GM23338 (cell line): ENCODE measurements at regions not wholly inside any gene's neighbourhood (a gene's known extent, or its start where the extent isn't known, plus 50 kb on each side); places are given as distances from the start of the nearest gene placed in this dataset.

Experiments
- CREB1 ChIP-seq: fragments of 250-450 bp; sonication (Bioruptor Pico); IDR thresholded peaks from 2 replicates; pipeline ENCODE4 v1.5.0; 2020; ENCODE audit warnings: low read depth, mild to moderate bottlenecking, moderate library complexity
- EZH2 ChIP-seq: fragments of 200-600 bp; sonication (generic); IDR thresholded peaks from one replicate; pipeline ENCODE4 v1.8.0; 2017; ENCODE audit warnings: antibody characterized with exemption, mild to moderate bottlenecking, low read depth; ENCODE audit not compliant: unreplicated experiment
- EZH2phosphoT487 ChIP-seq: fragments of 200-600 bp; sonication (generic); IDR thresholded peaks from one replicate; pipeline ENCODE4 v1.8.1; 2018; ENCODE audit warnings: antibody characterized with exemption; ENCODE audit not compliant: unreplicated experiment
- JUNB ChIP-seq: IDR thresholded peaks from one replicate; pipeline ENCODE4 v1.6.1; 2016; ENCODE audit warnings: antibody characterized with exemption; ENCODE audit not compliant: unreplicated experiment
- POLR2AphosphoS5 ChIP-seq: IDR thresholded peaks from 2 replicates; pipeline ENCODE4 v1.6.1; 2016; ENCODE audit warnings: antibody characterized with exemption, low read depth
- STAT1 ChIP-seq: IDR thresholded peaks from one replicate; pipeline ENCODE4 v1.6.1; 2016; ENCODE audit warnings: antibody characterized with exemption; ENCODE audit not compliant: unreplicated experiment
- ZNF114 ChIP-seq: fragments of 250-450 bp; sonication (Bioruptor Pico); IDR thresholded peaks from 2 replicates; pipeline ENCODE4 v1.5.0; 2020; ENCODE audit warnings: mild to moderate bottlenecking, moderate library complexity
- TF ChIP-seq, protein P1 (sequence below), 2 experiments: fragments of 200-600 bp in 1 of 2; sonication (generic) in 1 of 2; conservative IDR thresholded peaks; 2 replicates each; pipeline versions ENCODE4 v1.5.1 to v1.6.1; 2016 to 2017; ENCODE audit warnings: antibody characterized with exemption in 2 of 2, low read depth in 2 of 2, mild to moderate bottlenecking in 2 of 2, moderate library complexity in 1 of 2
- TF ChIP-seq, protein P2 (sequence below): IDR thresholded peaks from one replicate; pipeline ENCODE4 v1.6.1; 2018; ENCODE audit warnings: antibody characterized with exemption; ENCODE audit not compliant: unreplicated experiment

DNA sequence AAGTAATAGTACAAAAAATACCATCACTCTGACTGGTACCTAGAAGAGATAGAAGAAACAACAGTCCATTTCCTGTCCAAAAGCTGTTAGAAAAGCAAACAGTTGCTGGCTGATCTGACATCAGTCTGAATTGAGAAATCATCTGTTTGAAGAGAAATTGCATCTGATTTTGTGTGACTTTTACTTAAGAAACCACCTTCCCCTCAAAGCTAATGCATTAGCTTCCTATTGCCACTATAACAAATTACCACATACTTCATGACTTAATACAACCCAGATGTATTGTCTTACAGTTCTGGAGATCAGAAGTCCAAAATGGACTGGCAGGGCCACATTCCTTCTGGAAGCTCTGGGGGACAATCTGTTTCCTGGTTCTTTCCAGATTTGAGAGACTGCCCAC, 385.9 kb upstream of the TLE4 start:
- TF ChIP-seq EZH2phosphoT487 (no peak), EZH2 (no peak), JUNB (no peak), POLR2AphosphoS5 (no peak), ZNF114 (CRISPR knock-in tag) (no peak), STAT1 (no peak), CREB1 (CRISPR knock-in tag) (no peak)
- TF ChIP-seq, protein P1, sequence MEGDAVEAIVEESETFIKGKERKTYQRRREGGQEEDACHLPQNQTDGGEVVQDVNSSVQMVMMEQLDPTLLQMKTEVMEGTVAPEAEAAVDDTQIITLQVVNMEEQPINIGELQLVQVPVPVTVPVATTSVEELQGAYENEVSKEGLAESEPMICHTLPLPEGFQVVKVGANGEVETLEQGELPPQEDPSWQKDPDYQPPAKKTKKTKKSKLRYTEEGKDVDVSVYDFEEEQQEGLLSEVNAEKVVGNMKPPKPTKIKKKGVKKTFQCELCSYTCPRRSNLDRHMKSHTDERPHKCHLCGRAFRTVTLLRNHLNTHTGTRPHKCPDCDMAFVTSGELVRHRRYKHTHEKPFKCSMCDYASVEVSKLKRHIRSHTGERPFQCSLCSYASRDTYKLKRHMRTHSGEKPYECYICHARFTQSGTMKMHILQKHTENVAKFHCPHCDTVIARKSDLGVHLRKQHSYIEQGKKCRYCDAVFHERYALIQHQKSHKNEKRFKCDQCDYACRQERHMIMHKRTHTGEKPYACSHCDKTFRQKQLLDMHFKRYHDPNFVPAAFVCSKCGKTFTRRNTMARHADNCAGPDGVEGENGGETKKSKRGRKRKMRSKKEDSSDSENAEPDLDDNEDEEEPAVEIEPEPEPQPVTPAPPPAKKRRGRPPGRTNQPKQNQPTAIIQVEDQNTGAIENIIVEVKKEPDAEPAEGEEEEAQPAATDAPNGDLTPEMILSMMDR (conservative IDR thresholded peaks at IDR 0.05; ENCODE audit: low read depth in 2 of 2) = no peak
- TF ChIP-seq, protein P2, sequence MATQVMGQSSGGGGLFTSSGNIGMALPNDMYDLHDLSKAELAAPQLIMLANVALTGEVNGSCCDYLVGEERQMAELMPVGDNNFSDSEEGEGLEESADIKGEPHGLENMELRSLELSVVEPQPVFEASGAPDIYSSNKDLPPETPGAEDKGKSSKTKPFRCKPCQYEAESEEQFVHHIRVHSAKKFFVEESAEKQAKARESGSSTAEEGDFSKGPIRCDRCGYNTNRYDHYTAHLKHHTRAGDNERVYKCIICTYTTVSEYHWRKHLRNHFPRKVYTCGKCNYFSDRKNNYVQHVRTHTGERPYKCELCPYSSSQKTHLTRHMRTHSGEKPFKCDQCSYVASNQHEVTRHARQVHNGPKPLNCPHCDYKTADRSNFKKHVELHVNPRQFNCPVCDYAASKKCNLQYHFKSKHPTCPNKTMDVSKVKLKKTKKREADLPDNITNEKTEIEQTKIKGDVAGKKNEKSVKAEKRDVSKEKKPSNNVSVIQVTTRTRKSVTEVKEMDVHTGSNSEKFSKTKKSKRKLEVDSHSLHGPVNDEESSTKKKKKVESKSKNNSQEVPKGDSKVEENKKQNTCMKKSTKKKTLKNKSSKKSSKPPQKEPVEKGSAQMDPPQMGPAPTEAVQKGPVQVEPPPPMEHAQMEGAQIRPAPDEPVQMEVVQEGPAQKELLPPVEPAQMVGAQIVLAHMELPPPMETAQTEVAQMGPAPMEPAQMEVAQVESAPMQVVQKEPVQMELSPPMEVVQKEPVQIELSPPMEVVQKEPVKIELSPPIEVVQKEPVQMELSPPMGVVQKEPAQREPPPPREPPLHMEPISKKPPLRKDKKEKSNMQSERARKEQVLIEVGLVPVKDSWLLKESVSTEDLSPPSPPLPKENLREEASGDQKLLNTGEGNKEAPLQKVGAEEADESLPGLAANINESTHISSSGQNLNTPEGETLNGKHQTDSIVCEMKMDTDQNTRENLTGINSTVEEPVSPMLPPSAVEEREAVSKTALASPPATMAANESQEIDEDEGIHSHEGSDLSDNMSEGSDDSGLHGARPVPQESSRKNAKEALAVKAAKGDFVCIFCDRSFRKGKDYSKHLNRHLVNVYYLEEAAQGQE = no peak
